Erythroblast (primary cell): ENCODE measurements at regions not wholly inside any gene's neighbourhood (a gene's known extent, or its start where the extent isn't known, plus 50 kb on each side); places are given as distances from the start of the nearest gene placed in this dataset.
"Not testable (repeated sequence)": the region's sequence is repeated elsewhere in the genome, so short reads cannot be mapped to it uniquely, and the experiment has no call there.

Source experiments
- GATA1 ChIP-seq: IDR thresholded peaks from 2 replicates; pipeline ENCODE4 v1.6.1; 2011; ENCODE audit warnings: low read depth, mild to moderate bottlenecking, control low read depth, low read length, moderate library complexity
- POLR2A ChIP-seq: IDR thresholded peaks from 2 replicates; pipeline ENCODE4 v1.6.1; 2011; ENCODE audit warnings: mild to moderate bottlenecking, low read length

DNA sequence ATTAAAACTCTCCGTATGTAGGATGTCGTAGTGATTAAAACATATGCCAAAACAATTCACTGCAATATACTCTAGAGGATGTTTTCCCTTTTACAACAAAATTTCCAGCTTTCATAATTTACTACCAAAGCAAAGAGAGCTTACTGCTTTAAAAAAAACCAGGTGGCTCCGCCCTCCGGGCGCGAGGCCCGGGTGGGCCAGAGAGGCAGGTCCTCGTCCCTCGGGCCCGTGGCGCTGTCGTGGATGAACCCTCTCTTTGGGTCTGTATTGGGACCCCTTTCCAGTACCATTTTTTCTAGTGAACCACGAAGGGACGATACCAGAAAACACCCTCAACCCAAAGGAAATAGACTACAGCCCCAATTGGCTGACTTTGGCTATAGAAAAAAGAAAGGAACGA is 698.5 kb downstream of the C6orf118 start:
- TF ChIP-seq POLR2A, GATA1: not testable (repeated sequence)
